ENCODE measurements at regions not wholly inside any gene's neighbourhood (a gene's known extent, or its start where the extent isn't known, plus 50 kb on each side); places are given as distances from the start of the nearest gene placed in this dataset.

- no peak overlapping the region for H3K27ac Mint-ChIP-seq (ENCODE audit: low read depth, unreplicated experiment)
- H3K27me3 Mint-ChIP-seq (ENCODE audit: insufficient read depth, unreplicated experiment), result no peaks in the 10 kb centered on the region
- ChIA-PET CTCF (interaction anchor here (0.9 to 1.4 kb wide), 2 partner anchors 9 to 277 kb away, joined by 3 to 9 read pairs; no protein-coding TSS in a partner anchor), POLR2A (no interaction called here)
- H3K4me1 Mint-ChIP-seq (ENCODE audit: insufficient read depth, unreplicated experiment), result peaks cover 7% of the 10 kb centered on the region
- intact Hi-C loops (cut with micrococcal nuclease), result no loop called here
- no peaks in the 10 kb centered on the region for H3K9me3 Mint-ChIP-seq (ENCODE audit: unreplicated experiment)
- no peak for DNase-seq (ENCODE audit: unreplicated experiment)
- H3K4me3 Mint-ChIP-seq (ENCODE audit: unreplicated experiment), result no peak overlapping the region
- no peak for TF ChIP-seq CTCF (IDR thresholded peaks at IDR 0.05; ENCODE audit: unreplicated experiment)
- no TSS peak for BruUV-seq (replicated peaks)
- H3K36me3 Mint-ChIP-seq (ENCODE audit: insufficient read depth, unreplicated experiment), result no peaks in the 10 kb centered on the region
These were observed 704.8 kb upstream of the TENM3 start for GRCh38 chr4:181538431-181538830.

- CTCF ChIA-PET, result interaction anchor here (1.7 to 2.1 kb wide), 2 partner anchors 10 to 13 kb away, joined by 5 to 6 read pairs; no protein-coding TSS in a partner anchor
- Mint-ChIP-seq H3K4me1 (ENCODE audit: insufficient read depth, unreplicated experiment) (no peaks in the 10 kb centered on the region), H3K9me3 (ENCODE audit: unreplicated experiment) (no peaks in the 10 kb centered on the region), H3K36me3 (ENCODE audit: insufficient read depth, unreplicated experiment) (no peaks in the 10 kb centered on the region), H3K27me3 (ENCODE audit: insufficient read depth, unreplicated experiment) (no peaks in the 10 kb centered on the region), H3K27ac (ENCODE audit: low read depth, unreplicated experiment) (no peak overlapping the region), H3K4me3 (ENCODE audit: unreplicated experiment) (no peak overlapping the region)
- POLR2A ChIA-PET, result interaction anchor here (0.6 kb wide), 1 partner anchor 1715 kb away, joined by 3 read pairs; no protein-coding TSS in a partner anchor
- intact Hi-C loops (cut with micrococcal nuclease), result loop anchor here (10.0 kb wide), 1 partner anchor 1263 kb away; no protein-coding TSS in a partner anchor
- no TSS peak for BruUV-seq (replicated peaks)
- TF ChIP-seq CTCF (IDR thresholded peaks at IDR 0.05; ENCODE audit: unreplicated experiment), result no peak
- peak; percentile 45 for DNase-seq (ENCODE audit: unreplicated experiment)
These were observed 701.8 kb upstream of the TENM3 start for GRCh38 chr4:181541396-181541795.

- Mint-ChIP-seq H3K27ac (ENCODE audit: low read depth, unreplicated experiment) (peak overlapping the region; percentile 95), H3K4me1 (ENCODE audit: insufficient read depth, unreplicated experiment) (peaks cover 11% of the 10 kb centered on the region), H3K9me3 (ENCODE audit: unreplicated experiment) (no peaks in the 10 kb centered on the region), H3K4me3 (ENCODE audit: unreplicated experiment) (peak overlapping the region; percentile 52), H3K27me3 (ENCODE audit: insufficient read depth, unreplicated experiment) (no peaks in the 10 kb centered on the region), H3K36me3 (ENCODE audit: insufficient read depth, unreplicated experiment) (no peaks in the 10 kb centered on the region)
- CTCF ChIA-PET, result no interaction called here
- POLR2A ChIA-PET, result no interaction called here
- intact Hi-C loops (cut with micrococcal nuclease), result loop anchor here (10.0 kb wide), 1 partner anchor 1256 kb away; no protein-coding TSS in a partner anchor
- no TSS peak for BruUV-seq (replicated peaks)
- TF ChIP-seq CTCF (IDR thresholded peaks at IDR 0.05; ENCODE audit: unreplicated experiment), result no peak
- peak; percentile 88 for DNase-seq (ENCODE audit: unreplicated experiment)
These were observed 694.2 kb upstream of the TENM3 start for GRCh38 chr4:181548873-181549575.

DNA sequence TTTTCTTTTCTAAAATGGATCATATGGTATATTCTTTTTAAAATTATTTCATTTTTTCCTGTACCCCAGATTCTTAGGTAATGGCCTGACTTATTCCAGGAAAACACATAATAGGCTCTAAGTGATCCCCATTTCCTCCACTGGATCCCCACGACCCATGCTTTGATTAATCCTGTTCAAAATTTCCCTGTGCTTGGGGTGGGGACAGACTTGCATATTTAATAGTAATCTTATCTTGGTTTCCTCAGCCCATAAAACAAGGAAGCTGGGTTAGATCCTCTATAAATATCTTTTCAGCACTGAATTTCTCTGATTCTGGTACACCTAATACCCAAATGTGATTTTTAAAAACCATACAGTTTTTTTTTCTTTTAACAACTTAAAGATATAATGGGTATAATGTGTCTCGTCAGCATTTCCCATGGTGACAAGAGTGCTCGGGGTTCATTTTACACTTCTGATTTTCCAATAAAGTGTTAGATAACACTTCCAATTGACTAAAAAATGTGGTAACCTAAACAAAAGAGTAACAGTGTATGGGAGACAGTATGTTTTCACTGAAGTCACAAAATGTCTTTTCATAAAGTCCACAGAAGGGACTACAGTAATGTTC is 693.5 kb upstream of the TENM3 start:
- Mint-ChIP-seq H3K9me3 (ENCODE audit: unreplicated experiment) (no peaks in the 10 kb centered on the region), H3K27ac (ENCODE audit: low read depth, unreplicated experiment) (peak overlapping the region; percentile 95), H3K36me3 (ENCODE audit: insufficient read depth, unreplicated experiment) (no peaks in the 10 kb centered on the region), H3K4me1 (ENCODE audit: insufficient read depth, unreplicated experiment) (peaks cover 11% of the 10 kb centered on the region), H3K27me3 (ENCODE audit: insufficient read depth, unreplicated experiment) (no peaks in the 10 kb centered on the region), H3K4me3 (ENCODE audit: unreplicated experiment) (peak overlapping the region; percentile 52)
- ChIA-PET CTCF (interaction anchor here (0.7 kb wide), 1 partner anchor 370 kb away, joined by 3 read pairs; no protein-coding TSS in a partner anchor), POLR2A (no interaction called here)
- intact Hi-C loops (cut with micrococcal nuclease), result loop anchor here (10.0 kb wide), 1 partner anchor 1255 kb away; no protein-coding TSS in a partner anchor
- no peak for DNase-seq (ENCODE audit: unreplicated experiment)
- BruUV-seq (replicated peaks), result TSS peak; percentile 85
- TF ChIP-seq CTCF (IDR thresholded peaks at IDR 0.05; ENCODE audit: unreplicated experiment), result no peak
